ENCODE measurements at regions not wholly inside any gene's neighbourhood (a gene's known extent, or its start where the extent isn't known, plus 50 kb on each side); places are given as distances from the start of the nearest gene placed in this dataset.

DNA sequence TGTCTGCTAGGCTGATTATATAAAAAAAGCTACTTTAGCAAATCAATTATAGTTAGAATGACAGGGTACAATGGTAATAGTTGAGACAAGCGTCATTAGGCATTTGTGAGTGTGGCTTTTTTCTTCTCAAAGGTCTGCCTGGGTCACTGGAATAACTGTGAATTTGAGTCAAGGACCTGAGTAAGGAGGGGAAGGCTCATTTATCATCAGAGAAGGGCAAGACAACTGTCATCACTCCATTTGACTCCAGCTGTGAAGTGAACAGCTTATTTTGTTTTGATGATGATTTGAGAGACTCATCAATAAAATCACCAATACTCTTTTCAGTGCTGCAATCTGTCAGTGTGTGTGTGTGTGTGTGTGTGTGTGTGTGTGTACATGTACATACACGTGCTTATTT is 118.6 kb downstream of the MAT2B start:
- no peaks in the 10 kb centered on the region for H4K20me1 ChIP-seq (ENCODE audit: insufficient read depth)

DNA sequence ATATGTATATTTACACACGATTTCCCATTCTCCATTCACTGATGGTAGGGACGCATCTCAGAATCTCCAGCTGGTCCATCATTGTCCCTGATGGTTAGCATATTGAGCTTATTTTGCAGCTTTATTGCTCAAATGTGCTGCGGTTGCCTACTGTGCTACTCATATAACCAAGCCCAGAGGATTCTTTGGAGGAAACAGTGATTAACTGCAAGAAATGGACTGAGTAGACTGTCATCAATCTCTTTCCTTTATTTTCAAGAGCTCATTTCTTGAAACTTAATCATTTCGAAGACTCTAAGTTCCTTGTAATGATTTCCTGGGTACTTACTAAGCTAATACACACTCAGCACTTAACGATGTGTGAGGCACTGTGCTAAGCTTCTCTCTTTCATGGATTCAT is 119.0 kb downstream of the MAT2B start:
- Histone ChIP-seq H3K27me3 (ENCODE audit: insufficient read depth, low read depth, low read length) (no peaks in the 10 kb centered on the region), H3K4me2 (ENCODE audit: low read length) (no peak overlapping the region), H3K36me3 (ENCODE audit: insufficient read depth, low read length) (no peaks in the 10 kb centered on the region), H3K9me2 (ENCODE audit: insufficient read depth, low read length) (no peaks in the 10 kb centered on the region), H3K4me3 (ENCODE audit: low read length) (no peak overlapping the region), H3K79me2 (replicated peaks; ENCODE audit: insufficient read depth, low read length) (no peaks in the 10 kb centered on the region), H3K27ac (ENCODE audit: low read length) (no peak overlapping the region), H2AFZ (ENCODE audit: low read depth, low read length) (no peak overlapping the region), H4K20me1 (ENCODE audit: insufficient read depth) (no peaks in the 10 kb centered on the region), H3F3A (ENCODE audit: insufficient read depth, low read length, poor library complexity, severe bottlenecking) (peaks cover 12% of the 10 kb centered on the region), H3K9me3 (ENCODE audit: low read length) (no peaks in the 10 kb centered on the region), H3K9ac (ENCODE audit: low read length) (no peak overlapping the region)
- no peak for TF ChIP-seq RAD21 (conservative IDR thresholded peaks at IDR 0.05)
- TF ChIP-seq REST (IDR thresholded peaks at IDR 0.05; ENCODE audit: borderline replicate concordance), result no peak
- TF ChIP-seq MXI1 (conservative IDR thresholded peaks at IDR 0.05; ENCODE audit: poor library complexity, severe bottlenecking), result no peak
- no peak for TF ChIP-seq EP300 (conservative IDR thresholded peaks at IDR 0.05; ENCODE audit: poor library complexity, severe bottlenecking)
- TF ChIP-seq SMC3 (conservative IDR thresholded peaks at IDR 0.05; ENCODE audit: poor library complexity), result no peak
- no peak for TF ChIP-seq EZH2 (IDR thresholded peaks at IDR 0.05; ENCODE audit: borderline replicate concordance, insufficient read depth, low read length, poor library complexity, severe bottlenecking)
- TF ChIP-seq, protein P1, sequence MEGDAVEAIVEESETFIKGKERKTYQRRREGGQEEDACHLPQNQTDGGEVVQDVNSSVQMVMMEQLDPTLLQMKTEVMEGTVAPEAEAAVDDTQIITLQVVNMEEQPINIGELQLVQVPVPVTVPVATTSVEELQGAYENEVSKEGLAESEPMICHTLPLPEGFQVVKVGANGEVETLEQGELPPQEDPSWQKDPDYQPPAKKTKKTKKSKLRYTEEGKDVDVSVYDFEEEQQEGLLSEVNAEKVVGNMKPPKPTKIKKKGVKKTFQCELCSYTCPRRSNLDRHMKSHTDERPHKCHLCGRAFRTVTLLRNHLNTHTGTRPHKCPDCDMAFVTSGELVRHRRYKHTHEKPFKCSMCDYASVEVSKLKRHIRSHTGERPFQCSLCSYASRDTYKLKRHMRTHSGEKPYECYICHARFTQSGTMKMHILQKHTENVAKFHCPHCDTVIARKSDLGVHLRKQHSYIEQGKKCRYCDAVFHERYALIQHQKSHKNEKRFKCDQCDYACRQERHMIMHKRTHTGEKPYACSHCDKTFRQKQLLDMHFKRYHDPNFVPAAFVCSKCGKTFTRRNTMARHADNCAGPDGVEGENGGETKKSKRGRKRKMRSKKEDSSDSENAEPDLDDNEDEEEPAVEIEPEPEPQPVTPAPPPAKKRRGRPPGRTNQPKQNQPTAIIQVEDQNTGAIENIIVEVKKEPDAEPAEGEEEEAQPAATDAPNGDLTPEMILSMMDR (IDR thresholded peaks at IDR 0.05; ENCODE audit: poor library complexity, severe bottlenecking), result no peak
- no peak for TF ChIP-seq TAF1 (IDR thresholded peaks at IDR 0.05; ENCODE audit: low read depth)

More for the DNA sequence above, 118.6 kb downstream of the MAT2B start:
- H3K9me2 ChIP-seq (ENCODE audit: insufficient read depth, low read length), result no peaks in the 10 kb centered on the region
- no peak overlapping the region for H3K27ac ChIP-seq (ENCODE audit: low read length)
- no peaks in the 10 kb centered on the region for H3K9me3 ChIP-seq (ENCODE audit: low read length)
- H3K4me2 ChIP-seq (ENCODE audit: low read length), result no peak overlapping the region
- H3K79me2 ChIP-seq (replicated peaks; ENCODE audit: insufficient read depth, low read length), result no peaks in the 10 kb centered on the region
- TF ChIP-seq, protein P1 (IDR thresholded peaks at IDR 0.05; ENCODE audit: poor library complexity, severe bottlenecking), result no peak
- no peak for TF ChIP-seq EP300 (conservative IDR thresholded peaks at IDR 0.05; ENCODE audit: poor library complexity, severe bottlenecking)
- TF ChIP-seq POLR2AphosphoS5 (IDR thresholded peaks at IDR 0.05), result peak; percentile 51
- no peak for TF ChIP-seq REST (IDR thresholded peaks at IDR 0.05; ENCODE audit: borderline replicate concordance)
- H3F3A ChIP-seq (ENCODE audit: insufficient read depth, low read length, poor library complexity, severe bottlenecking), result peaks cover 12% of the 10 kb centered on the region
- no peaks in the 10 kb centered on the region for H3K27me3 ChIP-seq (ENCODE audit: insufficient read depth, low read depth, low read length)
- no peak overlapping the region for H3K4me3 ChIP-seq (ENCODE audit: low read length)
- no peak overlapping the region for H3K9ac ChIP-seq (ENCODE audit: low read length)
- no peak overlapping the region for H2AFZ ChIP-seq (ENCODE audit: low read depth, low read length)
- H3K36me3 ChIP-seq (ENCODE audit: insufficient read depth, low read length), result no peaks in the 10 kb centered on the region
